ENCODE measurements at regions not wholly inside any gene's neighbourhood (a gene's known extent, or its start where the extent isn't known, plus 50 kb on each side); places are given as distances from the start of the nearest gene placed in this dataset.

DNA sequence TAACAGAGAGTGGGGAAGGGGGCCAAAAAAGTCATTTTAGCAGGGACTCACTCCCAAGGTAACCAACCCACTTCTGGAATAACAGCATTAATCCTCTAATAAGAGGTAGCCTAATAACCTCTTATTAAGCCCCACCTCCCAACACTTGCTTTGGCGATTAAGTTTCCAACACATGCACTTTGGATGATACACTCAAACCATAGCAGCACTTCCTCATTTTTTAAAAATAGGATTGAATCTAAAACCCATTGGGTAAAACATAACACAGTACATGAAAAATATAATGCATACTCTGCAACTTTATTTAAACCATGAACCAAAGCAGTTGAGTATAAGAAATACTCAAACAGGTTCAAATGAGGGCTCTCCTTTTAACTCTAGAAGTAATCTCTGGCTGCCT lies 318.3 kb downstream of the HACE1 start:
- TF ChIP-seq, protein P1, sequence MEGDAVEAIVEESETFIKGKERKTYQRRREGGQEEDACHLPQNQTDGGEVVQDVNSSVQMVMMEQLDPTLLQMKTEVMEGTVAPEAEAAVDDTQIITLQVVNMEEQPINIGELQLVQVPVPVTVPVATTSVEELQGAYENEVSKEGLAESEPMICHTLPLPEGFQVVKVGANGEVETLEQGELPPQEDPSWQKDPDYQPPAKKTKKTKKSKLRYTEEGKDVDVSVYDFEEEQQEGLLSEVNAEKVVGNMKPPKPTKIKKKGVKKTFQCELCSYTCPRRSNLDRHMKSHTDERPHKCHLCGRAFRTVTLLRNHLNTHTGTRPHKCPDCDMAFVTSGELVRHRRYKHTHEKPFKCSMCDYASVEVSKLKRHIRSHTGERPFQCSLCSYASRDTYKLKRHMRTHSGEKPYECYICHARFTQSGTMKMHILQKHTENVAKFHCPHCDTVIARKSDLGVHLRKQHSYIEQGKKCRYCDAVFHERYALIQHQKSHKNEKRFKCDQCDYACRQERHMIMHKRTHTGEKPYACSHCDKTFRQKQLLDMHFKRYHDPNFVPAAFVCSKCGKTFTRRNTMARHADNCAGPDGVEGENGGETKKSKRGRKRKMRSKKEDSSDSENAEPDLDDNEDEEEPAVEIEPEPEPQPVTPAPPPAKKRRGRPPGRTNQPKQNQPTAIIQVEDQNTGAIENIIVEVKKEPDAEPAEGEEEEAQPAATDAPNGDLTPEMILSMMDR (IDR thresholded peaks at IDR 0.05), result no peak
- no peak for TF ChIP-seq ZFX (IDR thresholded peaks at IDR 0.05; ENCODE audit: borderline replicate concordance)

Measured in 22Rv1 (cell line).